SK-N-MC (cell line): ENCODE measurements at regions not wholly inside any gene's neighbourhood (a gene's known extent, or its start where the extent isn't known, plus 50 kb on each side); places are given as distances from the start of the nearest gene placed in this dataset.
"Not testable (repeated sequence)": the region's sequence is repeated elsewhere in the genome, so short reads cannot be mapped to it uniquely, and the experiment has no call there.

Source experiments
- DNase-seq: peaks from one replicate; pipeline ENCODE4 v3.0.0-alpha.2; 2011; ENCODE audit warnings: low read depth, low spot score
- H3K27ac ChIP-seq: fragments of 200-600 bp; sonication (generic); 2 replicates; pipeline ENCODE4 v1.5.1; 2016; ENCODE audit warnings: mixed run types
- H3K36me3 ChIP-seq: fragments of 200-600 bp; sonication (generic); 2 replicates; pipeline ENCODE4 v1.6.1; 2017; ENCODE audit warnings: antibody characterized with exemption, low read length, mixed read lengths; ENCODE audit not compliant: insufficient read depth
- H3K4me3 ChIP-seq: fragments of 200-600 bp; sonication (generic); 2 replicates; pipeline ENCODE4 v1.5.1; 2016
- H3K9ac ChIP-seq: fragments of 200-600 bp; sonication (generic); 2 replicates; pipeline ENCODE4 v1.8.0; 2017; ENCODE audit warnings: mixed run types, mixed read lengths; ENCODE audit not compliant: insufficient read length
- H3K9me3 ChIP-seq: fragments of 200-600 bp; sonication (generic); 2 replicates; pipeline ENCODE4 v1.6.1; 2017; ENCODE audit warnings: low read depth, mild to moderate bottlenecking, antibody characterized with exemption, low read length, moderate library complexity, mixed read lengths
- EZH2 ChIP-seq: fragments of 200-600 bp; sonication (generic); IDR thresholded peaks from one replicate; pipeline ENCODE4 v1.6.1; 2017; ENCODE audit warnings: antibody characterized with exemption
- FOXP2 ChIP-seq: optimal IDR thresholded peaks from 2 replicates; pipeline ENCODE3; 2011; ENCODE audit warnings: mild to moderate bottlenecking, moderate library complexity; ENCODE audit not compliant: insufficient read depth; ENCODE audit errors: extremely low read length, control extremely low read depth
- POLR2AphosphoS5 ChIP-seq: IDR thresholded peaks from 2 replicates; pipeline ENCODE4 v1.6.1; 2012; ENCODE audit warnings: mild to moderate bottlenecking, low read depth, low read length, borderline replicate concordance

DNA sequence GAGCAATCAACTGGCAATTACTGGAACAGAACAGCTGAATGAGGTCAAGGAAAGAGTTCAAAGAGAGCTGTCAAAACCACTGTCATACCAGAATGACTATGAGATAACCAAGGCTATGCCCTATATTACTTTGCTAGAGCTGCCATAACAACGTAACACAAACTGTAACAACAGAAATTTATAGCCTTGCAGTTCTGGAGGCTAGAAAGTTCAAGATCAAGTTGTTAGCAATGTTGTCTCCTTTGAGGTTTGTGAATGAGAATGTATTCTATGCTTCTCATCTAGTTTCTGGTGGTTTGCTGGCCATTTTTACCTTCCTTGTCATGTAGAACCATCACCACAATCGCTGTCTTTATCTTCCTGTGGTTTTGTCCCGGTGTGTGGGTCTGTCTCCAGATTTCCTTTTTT, 1323.0 kb upstream of the GJE1 start:
- no peak for TF ChIP-seq POLR2AphosphoS5
- no peak for TF ChIP-seq EZH2
- no peak for TF ChIP-seq FOXP2
- DNase-seq = no peak
- Histone ChIP-seq H3K4me3 (no peak overlapping the region), H3K36me3 (no peaks in the 10 kb centered on the region), H3K9ac (no peak overlapping the region), H3K27ac (no peak overlapping the region), H3K9me3 (no peaks in the 10 kb centered on the region)

DNA sequence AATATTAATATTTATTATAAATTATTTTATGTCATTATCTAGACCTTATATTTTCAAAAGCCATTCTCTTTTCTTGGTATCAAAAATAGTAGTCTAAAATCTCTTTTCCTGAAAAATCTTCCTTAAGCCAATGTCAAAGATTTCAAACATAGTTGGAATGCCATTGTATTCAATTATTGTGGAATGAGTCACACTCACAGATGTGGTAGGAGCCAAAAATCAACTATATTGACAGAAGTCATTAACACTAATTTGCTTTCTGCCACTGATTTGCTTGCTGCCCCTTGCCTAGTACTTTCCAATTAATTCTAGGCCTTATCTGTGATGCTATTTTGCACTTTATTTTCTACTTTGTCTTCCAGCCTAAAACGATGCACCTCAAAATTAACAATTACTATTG, 1326.3 kb upstream of the GJE1 start:
- H3K36me3 ChIP-seq = no peaks in the 10 kb centered on the region

DNA sequence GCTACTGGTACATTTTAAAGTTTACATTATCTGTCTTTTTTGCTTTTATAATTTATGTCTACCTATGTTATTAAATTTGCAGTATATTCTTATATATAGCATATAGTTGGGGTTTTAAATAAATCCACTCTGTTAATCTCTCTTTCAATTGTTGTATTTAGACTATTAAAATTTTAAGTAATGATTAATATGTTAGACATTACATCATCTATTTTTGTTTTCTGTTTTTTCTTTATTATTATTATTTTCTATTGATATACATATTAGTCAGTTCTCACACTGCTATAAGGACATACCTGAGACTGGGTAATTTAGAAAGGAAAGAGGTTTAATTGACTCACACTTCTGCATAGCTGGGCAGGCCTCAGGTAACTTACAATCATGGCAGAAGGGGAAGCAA, 1338.2 kb upstream of the GJE1 start:
- no peak overlapping the region for H3K27ac ChIP-seq
- no peak for DNase-seq
- no peaks in the 10 kb centered on the region for H3K9me3 ChIP-seq
- H3K36me3 ChIP-seq = no peaks in the 10 kb centered on the region
- H3K9ac ChIP-seq = no peak overlapping the region
- TF ChIP-seq EZH2 (no peak), FOXP2 (no peak), POLR2AphosphoS5 (no peak)
- no peak overlapping the region for H3K4me3 ChIP-seq

More for the DNA sequence above, 1326.3 kb upstream of the GJE1 start:
- DNase-seq = no peak
- no peaks in the 10 kb centered on the region for H3K9me3 ChIP-seq
- H3K27ac ChIP-seq = no peak overlapping the region
- H3K9ac ChIP-seq = no peak overlapping the region
- no peak for TF ChIP-seq EZH2
- no peak for TF ChIP-seq FOXP2
- no peak for TF ChIP-seq POLR2AphosphoS5
- no peak overlapping the region for H3K4me3 ChIP-seq

DNA sequence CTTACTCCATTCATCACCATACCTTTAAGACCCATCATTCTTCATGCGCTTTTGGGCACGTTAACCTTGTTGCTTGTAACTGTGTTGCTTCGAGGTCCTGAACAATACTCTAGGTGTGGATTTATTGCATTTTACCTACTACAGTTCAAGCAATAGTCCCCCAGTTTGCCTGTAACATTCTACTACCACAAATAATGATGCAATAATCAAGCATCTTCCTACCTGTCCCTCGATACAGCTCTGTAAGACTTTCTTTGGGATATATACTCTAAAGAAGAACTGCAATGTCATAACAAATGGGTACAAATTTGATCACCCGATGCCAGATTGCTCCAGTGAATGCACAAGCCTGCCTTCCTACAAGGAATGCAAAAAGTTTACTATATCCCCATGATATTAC, 1342.6 kb upstream of the GJE1 start:
- H3K36me3 ChIP-seq = no peaks in the 10 kb centered on the region
- no peak overlapping the region for H3K4me3 ChIP-seq
- no peak overlapping the region for H3K27ac ChIP-seq
- no peak for TF ChIP-seq EZH2
- TF ChIP-seq FOXP2 = no peak
- TF ChIP-seq POLR2AphosphoS5 = no peak
- no peak overlapping the region for H3K9ac ChIP-seq
- no peaks in the 10 kb centered on the region for H3K9me3 ChIP-seq
- DNase-seq = no peak

DNA sequence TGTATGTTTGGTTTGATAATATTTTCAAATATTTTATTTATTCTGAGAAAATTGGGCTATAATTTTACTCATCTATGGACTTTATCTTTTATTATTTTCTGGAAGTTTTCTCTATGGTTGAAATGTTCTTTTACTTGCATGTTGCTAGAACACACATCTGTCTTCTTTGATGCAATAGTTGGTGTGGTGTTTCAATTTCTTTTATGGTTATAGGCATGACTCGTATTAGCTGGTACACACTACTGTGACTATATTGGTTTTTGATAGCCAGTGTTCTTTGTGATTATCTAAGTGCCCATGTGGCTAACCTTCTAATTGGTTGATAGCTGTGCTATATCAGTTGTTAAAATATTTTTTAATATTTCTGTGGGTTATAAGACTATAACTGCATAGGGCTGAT, 1343.3 kb upstream of the GJE1 start:
- no peak for DNase-seq
- no peaks in the 10 kb centered on the region for H3K36me3 ChIP-seq
- no peaks in the 10 kb centered on the region for H3K9me3 ChIP-seq

DNA sequence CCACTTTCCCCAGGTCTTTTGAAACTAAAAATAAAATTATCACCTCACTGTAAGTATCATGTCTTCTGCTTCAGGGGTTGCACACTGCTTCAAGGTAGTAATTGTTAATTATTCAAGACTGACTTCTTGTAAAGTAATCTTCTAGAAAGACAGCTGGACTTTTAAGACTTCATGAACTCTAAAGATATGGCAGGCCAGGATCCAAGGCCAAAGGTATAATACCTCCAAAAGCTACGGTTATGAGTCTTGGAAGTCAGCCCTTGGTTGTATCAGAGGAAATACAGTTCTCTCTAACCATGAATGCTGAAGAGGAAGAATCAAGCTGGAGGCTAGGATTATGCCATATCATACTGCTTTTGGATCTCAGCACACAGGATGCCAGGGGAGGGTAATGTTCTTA, 1346.8 kb upstream of the GJE1 start:
- H3K9ac ChIP-seq = no peak overlapping the region
- no peak overlapping the region for H3K4me3 ChIP-seq
- no peaks in the 10 kb centered on the region for H3K36me3 ChIP-seq
- no peak overlapping the region for H3K27ac ChIP-seq
- no peaks in the 10 kb centered on the region for H3K9me3 ChIP-seq
- no peak for TF ChIP-seq FOXP2
- TF ChIP-seq EZH2 = no peak
- TF ChIP-seq POLR2AphosphoS5 = no peak
- no peak for DNase-seq

More for the DNA sequence above, 1343.3 kb upstream of the GJE1 start:
- no peak overlapping the region for H3K27ac ChIP-seq
- no peak overlapping the region for H3K9ac ChIP-seq
- no peak for TF ChIP-seq EZH2
- TF ChIP-seq POLR2AphosphoS5 = no peak
- no peak for TF ChIP-seq FOXP2
- H3K4me3 ChIP-seq = no peak overlapping the region

DNA sequence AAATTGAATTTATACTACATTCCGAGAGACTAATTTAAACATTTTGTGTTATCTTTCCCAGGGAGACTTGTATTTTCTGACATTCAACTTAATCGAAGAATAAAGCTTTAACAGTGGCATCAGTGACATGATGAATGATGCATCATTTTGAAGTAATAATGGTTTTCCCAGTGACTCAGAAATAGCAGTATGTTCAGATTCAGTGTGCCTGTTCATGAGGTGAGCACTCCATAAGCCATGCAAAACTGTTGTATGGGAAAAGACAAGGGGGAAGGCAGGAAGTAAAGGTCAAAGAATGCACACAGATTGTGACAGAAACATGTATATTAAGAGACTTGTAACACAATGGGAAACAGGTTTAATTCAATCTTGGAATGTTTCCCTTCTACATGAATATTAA, 1348.2 kb upstream of the GJE1 start:
- TF ChIP-seq EZH2 (no peak), FOXP2 (no peak), POLR2AphosphoS5 (no peak)
- Histone ChIP-seq H3K27ac (no peak overlapping the region), H3K9me3 (no peaks in the 10 kb centered on the region), H3K4me3 (no peak overlapping the region), H3K36me3 (no peaks in the 10 kb centered on the region), H3K9ac (no peak overlapping the region)
- DNase-seq = no peak

DNA sequence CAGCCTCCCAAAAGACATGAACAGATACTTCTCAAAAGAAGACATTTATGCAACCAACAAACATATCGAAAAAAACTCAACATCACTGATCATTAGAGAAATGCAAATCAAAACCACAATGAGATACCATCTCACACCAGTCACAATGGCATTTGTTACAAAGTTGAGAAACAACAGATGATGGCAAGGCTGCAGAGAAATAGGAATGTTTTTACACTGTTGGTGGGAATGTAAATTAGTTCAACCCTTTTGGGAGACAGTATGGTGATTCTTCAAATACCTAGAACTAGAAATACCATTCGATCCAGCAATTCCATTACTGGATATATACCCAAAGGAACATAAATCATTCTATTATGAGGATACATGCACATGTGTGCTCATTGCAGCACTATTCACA, 1349.2 kb upstream of the GJE1 start:
- not testable (repeated sequence) for H3K36me3 ChIP-seq, DNase-seq, H3K4me3 ChIP-seq, H3K9me3 ChIP-seq, H3K27ac ChIP-seq, H3K9ac ChIP-seq

DNA sequence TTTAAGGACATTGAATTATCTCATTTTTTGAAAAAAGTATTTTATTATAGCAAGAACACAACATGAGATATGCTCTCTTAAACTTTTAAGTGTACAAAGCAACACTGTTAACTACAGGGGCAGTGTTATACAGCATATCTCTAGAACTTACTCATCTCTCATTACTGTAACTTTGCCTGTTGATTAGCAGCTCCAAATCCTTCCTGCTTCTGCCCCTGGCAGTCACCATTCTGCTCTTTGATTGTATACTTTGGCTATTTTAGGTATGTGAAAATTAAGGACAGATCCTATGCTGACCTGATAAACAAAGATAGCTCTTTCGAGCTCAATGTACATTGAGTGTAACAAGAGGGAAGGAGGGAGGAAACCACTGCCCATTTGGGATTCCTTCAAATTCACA, 1349.8 kb upstream of the GJE1 start:
- H3K9ac ChIP-seq = no peak overlapping the region
- H3K27ac ChIP-seq = no peak overlapping the region
- H3K9me3 ChIP-seq = no peaks in the 10 kb centered on the region
- no peaks in the 10 kb centered on the region for H3K36me3 ChIP-seq
- no peak overlapping the region for H3K4me3 ChIP-seq
- DNase-seq = no peak
- no peak for TF ChIP-seq FOXP2
- no peak for TF ChIP-seq EZH2
- TF ChIP-seq POLR2AphosphoS5 = no peak
